ENCODE measurements at regions not wholly inside any gene's neighbourhood (a gene's known extent, or its start where the extent isn't known, plus 50 kb on each side); places are given as distances from the start of the nearest gene placed in this dataset.

DNA sequence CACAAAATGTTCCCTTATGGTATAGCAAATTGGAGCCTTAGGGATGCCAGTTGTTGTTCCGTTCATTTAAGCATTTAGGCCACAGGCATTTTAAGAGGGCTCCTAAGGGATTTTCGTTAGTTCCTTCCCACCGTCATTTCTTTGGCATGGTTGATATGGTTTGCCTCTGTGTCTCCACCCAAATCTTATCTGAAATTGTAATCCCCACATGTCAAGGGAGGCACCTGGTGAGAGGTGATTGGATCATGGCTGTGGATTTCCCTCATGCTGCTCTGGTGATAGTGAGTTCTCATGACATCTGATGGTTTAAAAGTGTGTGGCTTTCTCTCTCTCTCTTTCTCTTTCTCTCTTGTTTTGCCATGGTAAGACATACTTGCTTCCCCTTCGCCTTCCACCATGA, 104.1 kb downstream of the ASB9 start:
- Histone ChIP-seq H3K36me3 (ENCODE audit: insufficient read depth, low read length) (no peaks in the 10 kb centered on the region), H3K27ac (ENCODE audit: low read depth in 1 of 2, low read length in 2 of 2) (no peak overlapping the region), H3K9me3 (ENCODE audit: control insufficient read depth in 1 of 2, insufficient read depth in 1 of 2, low read length in 2 of 2) (no peaks in the 10 kb centered on the region), H3K4me1 (ENCODE audit: insufficient read depth, low read length) (no peaks in the 10 kb centered on the region), H3K27me3 (ENCODE audit: control insufficient read depth in 1 of 2, insufficient read depth in 2 of 2, low read length in 2 of 2) (no peaks in the 10 kb centered on the region), H3K4me3 (ENCODE audit: low read length) (no peak overlapping the region)
- TF ChIP-seq, protein P1, sequence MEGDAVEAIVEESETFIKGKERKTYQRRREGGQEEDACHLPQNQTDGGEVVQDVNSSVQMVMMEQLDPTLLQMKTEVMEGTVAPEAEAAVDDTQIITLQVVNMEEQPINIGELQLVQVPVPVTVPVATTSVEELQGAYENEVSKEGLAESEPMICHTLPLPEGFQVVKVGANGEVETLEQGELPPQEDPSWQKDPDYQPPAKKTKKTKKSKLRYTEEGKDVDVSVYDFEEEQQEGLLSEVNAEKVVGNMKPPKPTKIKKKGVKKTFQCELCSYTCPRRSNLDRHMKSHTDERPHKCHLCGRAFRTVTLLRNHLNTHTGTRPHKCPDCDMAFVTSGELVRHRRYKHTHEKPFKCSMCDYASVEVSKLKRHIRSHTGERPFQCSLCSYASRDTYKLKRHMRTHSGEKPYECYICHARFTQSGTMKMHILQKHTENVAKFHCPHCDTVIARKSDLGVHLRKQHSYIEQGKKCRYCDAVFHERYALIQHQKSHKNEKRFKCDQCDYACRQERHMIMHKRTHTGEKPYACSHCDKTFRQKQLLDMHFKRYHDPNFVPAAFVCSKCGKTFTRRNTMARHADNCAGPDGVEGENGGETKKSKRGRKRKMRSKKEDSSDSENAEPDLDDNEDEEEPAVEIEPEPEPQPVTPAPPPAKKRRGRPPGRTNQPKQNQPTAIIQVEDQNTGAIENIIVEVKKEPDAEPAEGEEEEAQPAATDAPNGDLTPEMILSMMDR (IDR thresholded peaks at IDR 0.05) = no peak
- POLR2A ChIA-PET = no interaction called here
- Mint-ChIP-seq H3K27me3 (no peaks in the 10 kb centered on the region), H3K4me3 (no peak overlapping the region), H3K4me1 (ENCODE audit: low read depth) (peaks cover 10% of the 10 kb centered on the region), H3K9me3 (no peaks in the 10 kb centered on the region), H3K36me3 (ENCODE audit: low read depth) (no peaks in the 10 kb centered on the region), H3K27ac (no peak overlapping the region)
- intact Hi-C loops (cut with DNase I, micrococcal nuclease) = no loop called here
- no peak for ATAC-seq (ENCODE audit: poor library complexity)
- CTCF ChIA-PET = no interaction called here
- no peak for DNase-seq

DNA sequence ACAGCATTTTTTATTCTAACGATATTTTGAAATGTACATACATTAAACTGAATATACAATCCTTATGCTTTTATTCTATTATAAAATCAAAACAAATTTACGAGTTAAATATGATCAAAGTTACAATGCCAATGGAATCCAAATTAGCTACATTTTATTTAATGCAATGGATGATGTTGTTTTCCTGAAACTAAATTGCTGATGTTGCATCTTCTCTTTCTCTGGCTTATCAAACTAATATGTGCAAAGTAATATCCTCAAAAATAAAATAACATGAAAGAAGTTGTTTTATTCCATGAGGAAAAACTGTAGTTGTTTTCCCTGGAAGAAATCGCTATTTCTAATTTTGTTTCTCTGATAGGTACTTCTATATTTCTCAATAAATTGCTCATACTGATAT, 106.8 kb downstream of the ASB9 start:
- no peak overlapping the region for H3K4me3 ChIP-seq (ENCODE audit: low read length)
- CTCF ChIA-PET = no interaction called here
- H3K27ac Mint-ChIP-seq = no peak overlapping the region
- H3K36me3 Mint-ChIP-seq (ENCODE audit: low read depth) = no peaks in the 10 kb centered on the region
- TF ChIP-seq, protein P1 (IDR thresholded peaks at IDR 0.05) = no peak
- no peak for DNase-seq
- H3K36me3 ChIP-seq (ENCODE audit: insufficient read depth, low read length) = no peaks in the 10 kb centered on the region
- H3K4me1 Mint-ChIP-seq (ENCODE audit: low read depth) = peaks cover 21% of the 10 kb centered on the region
- peaks cover 4% of the 10 kb centered on the region for H3K4me1 ChIP-seq (ENCODE audit: insufficient read depth, low read length)
- H3K27me3 Mint-ChIP-seq = no peaks in the 10 kb centered on the region
- POLR2A ChIA-PET = no interaction called here
- H3K27ac ChIP-seq (ENCODE audit: low read depth in 1 of 2, low read length in 2 of 2) = no peak overlapping the region
- H3K4me3 Mint-ChIP-seq = no peak overlapping the region
- H3K9me3 Mint-ChIP-seq = no peaks in the 10 kb centered on the region
- intact Hi-C loops (cut with DNase I, micrococcal nuclease) = no loop called here
- H3K9me3 ChIP-seq (ENCODE audit: control insufficient read depth in 1 of 2, insufficient read depth in 1 of 2, low read length in 2 of 2) = no peaks in the 10 kb centered on the region
- ATAC-seq (ENCODE audit: poor library complexity) = no peak
- H3K27me3 ChIP-seq (ENCODE audit: control insufficient read depth in 1 of 2, insufficient read depth in 2 of 2, low read length in 2 of 2) = no peaks in the 10 kb centered on the region

DNA sequence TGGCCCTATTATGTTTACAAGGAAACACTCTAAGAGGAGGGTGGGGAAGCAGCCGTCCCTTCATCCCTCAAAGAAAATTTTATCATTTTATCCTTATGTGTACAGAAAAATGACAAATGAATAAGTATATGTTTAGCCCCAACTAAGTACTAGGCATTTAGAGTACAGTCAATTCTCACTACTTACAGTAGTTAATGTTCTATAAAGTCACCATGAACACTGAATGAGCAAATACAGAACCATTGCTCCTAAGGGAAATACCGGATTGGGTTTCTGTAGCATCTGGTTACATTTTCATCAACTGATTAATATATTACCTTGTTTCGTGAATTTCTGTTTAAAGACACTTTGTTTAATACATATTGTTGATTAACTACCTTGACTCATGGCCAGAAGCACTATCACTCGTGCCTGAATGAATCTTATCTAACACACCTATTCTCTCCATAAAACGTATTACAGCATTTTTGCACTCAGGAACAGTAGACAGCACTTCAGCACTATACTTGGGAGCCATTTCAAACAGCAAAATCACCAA, 109.3 kb downstream of the ASB9 start:
- Mint-ChIP-seq H3K4me3 (no peak overlapping the region), H3K36me3 (ENCODE audit: low read depth) (no peaks in the 10 kb centered on the region), H3K9me3 (no peaks in the 10 kb centered on the region), H3K27ac (no peak overlapping the region), H3K4me1 (ENCODE audit: low read depth) (peaks cover 21% of the 10 kb centered on the region), H3K27me3 (no peaks in the 10 kb centered on the region)
- no peaks in the 10 kb centered on the region for H3K27me3 ChIP-seq (ENCODE audit: control insufficient read depth in 1 of 2, insufficient read depth in 2 of 2, low read length in 2 of 2)
- no peak overlapping the region for H3K27ac ChIP-seq (ENCODE audit: low read depth in 1 of 2, low read length in 2 of 2)
- intact Hi-C loops (cut with DNase I, micrococcal nuclease) = no loop called here
- H3K4me1 ChIP-seq (ENCODE audit: insufficient read depth, low read length) = peaks cover 14% of the 10 kb centered on the region
- TF ChIP-seq, protein P1 (IDR thresholded peaks at IDR 0.05) = no peak
- ATAC-seq (ENCODE audit: poor library complexity) (no peak), DNase-seq (no peak)
- no peaks in the 10 kb centered on the region for H3K9me3 ChIP-seq (ENCODE audit: control insufficient read depth in 1 of 2, insufficient read depth in 1 of 2, low read length in 2 of 2)
- no peak overlapping the region for H3K4me3 ChIP-seq (ENCODE audit: low read length)
- no peaks in the 10 kb centered on the region for H3K36me3 ChIP-seq (ENCODE audit: insufficient read depth, low read length)
- ChIA-PET CTCF (no interaction called here), POLR2A (no interaction called here)

Measured in CD4-positive, alpha-beta T cell (primary cell).